Neural cell (in vitro differentiated cells): ENCODE measurements at regions not wholly inside any gene's neighbourhood (a gene's known extent, or its start where the extent isn't known, plus 50 kb on each side); places are given as distances from the start of the nearest gene placed in this dataset.

ENCODE experiments used
- EP300 ChIP-seq: fragments of 450-650 bp; conservative IDR thresholded peaks from 2 replicates; pipeline ENCODE4 v1.6.1; 2014; ENCODE audit warnings: antibody characterized with exemption, mild to moderate bottlenecking, moderate library complexity; ENCODE audit not compliant: poor library complexity, severe bottlenecking
- EZH2 ChIP-seq: fragments of 200-600, 300-800 bp; shearing (Covaris generic), sonication (generic); IDR thresholded peaks from 2 replicates; pipeline ENCODE4 v1.6.1; 2014; ENCODE audit warnings: antibody characterized with exemption, low read length, borderline replicate concordance, mild to moderate bottlenecking; ENCODE audit not compliant: insufficient read depth, poor library complexity, severe bottlenecking
- POLR2AphosphoS5 ChIP-seq: IDR thresholded peaks from 2 replicates; pipeline ENCODE4 v1.6.1; 2012
- TF ChIP-seq, protein P1 (sequence below): fragments of 450-650 bp; IDR thresholded peaks from 2 replicates; pipeline ENCODE4 v1.5.1; 2014; ENCODE audit warnings: antibody characterized with exemption, mild to moderate bottlenecking, moderate library complexity; ENCODE audit not compliant: poor library complexity, severe bottlenecking

DNA sequence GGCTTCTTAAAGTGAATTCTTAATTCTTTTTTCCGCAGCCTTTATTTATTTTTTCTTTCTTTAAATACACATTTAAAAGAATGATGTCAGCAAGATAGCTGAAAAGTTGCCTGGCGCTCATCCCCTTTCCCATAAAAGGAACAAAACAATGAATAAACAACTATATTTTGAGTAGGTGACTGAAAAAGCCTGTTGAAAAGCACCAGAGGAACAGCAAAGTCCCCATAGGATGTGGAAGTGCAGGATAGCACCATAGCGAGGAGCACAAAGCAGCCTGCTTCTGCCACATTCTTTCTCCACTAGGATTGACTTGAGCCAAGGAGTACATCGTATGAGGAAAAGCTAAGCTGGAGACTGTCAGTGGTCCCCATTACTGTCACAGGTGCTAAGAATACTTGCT is 754.9 kb downstream of the SQOR start:
- TF ChIP-seq EZH2 (no peak), EP300 (no peak), POLR2AphosphoS5 (no peak)
- TF ChIP-seq, protein P1, sequence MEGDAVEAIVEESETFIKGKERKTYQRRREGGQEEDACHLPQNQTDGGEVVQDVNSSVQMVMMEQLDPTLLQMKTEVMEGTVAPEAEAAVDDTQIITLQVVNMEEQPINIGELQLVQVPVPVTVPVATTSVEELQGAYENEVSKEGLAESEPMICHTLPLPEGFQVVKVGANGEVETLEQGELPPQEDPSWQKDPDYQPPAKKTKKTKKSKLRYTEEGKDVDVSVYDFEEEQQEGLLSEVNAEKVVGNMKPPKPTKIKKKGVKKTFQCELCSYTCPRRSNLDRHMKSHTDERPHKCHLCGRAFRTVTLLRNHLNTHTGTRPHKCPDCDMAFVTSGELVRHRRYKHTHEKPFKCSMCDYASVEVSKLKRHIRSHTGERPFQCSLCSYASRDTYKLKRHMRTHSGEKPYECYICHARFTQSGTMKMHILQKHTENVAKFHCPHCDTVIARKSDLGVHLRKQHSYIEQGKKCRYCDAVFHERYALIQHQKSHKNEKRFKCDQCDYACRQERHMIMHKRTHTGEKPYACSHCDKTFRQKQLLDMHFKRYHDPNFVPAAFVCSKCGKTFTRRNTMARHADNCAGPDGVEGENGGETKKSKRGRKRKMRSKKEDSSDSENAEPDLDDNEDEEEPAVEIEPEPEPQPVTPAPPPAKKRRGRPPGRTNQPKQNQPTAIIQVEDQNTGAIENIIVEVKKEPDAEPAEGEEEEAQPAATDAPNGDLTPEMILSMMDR = no peak
